GM23338 (cell line): ENCODE measurements at regions not wholly inside any gene's neighbourhood (a gene's known extent, or its start where the extent isn't known, plus 50 kb on each side); places are given as distances from the start of the nearest gene placed in this dataset.

Experiments used
- CTCF ChIP-seq, 2 experiments: fragments of 200-600 bp in 1 of 2; sonication (generic) in 1 of 2; conservative IDR thresholded peaks; 2 replicates each; pipeline versions ENCODE4 v1.5.1 to v1.6.1; 2016 to 2017; ENCODE audit warnings: antibody characterized with exemption in 2 of 2, low read depth in 2 of 2, mild to moderate bottlenecking in 2 of 2, moderate library complexity in 1 of 2
- ETS1 ChIP-seq: IDR thresholded peaks from 2 replicates; pipeline ENCODE4 v1.6.1; 2016; ENCODE audit warnings: antibody characterized with exemption
- EZH2 ChIP-seq: fragments of 200-600 bp; sonication (generic); IDR thresholded peaks from one replicate; pipeline ENCODE4 v1.8.0; 2017; ENCODE audit warnings: antibody characterized with exemption, mild to moderate bottlenecking, low read depth; ENCODE audit not compliant: unreplicated experiment
- EZH2phosphoT487 ChIP-seq: fragments of 200-600 bp; sonication (generic); IDR thresholded peaks from one replicate; pipeline ENCODE4 v1.8.1; 2018; ENCODE audit warnings: antibody characterized with exemption; ENCODE audit not compliant: unreplicated experiment
- POLR2AphosphoS5 ChIP-seq: IDR thresholded peaks from 2 replicates; pipeline ENCODE4 v1.6.1; 2016; ENCODE audit warnings: antibody characterized with exemption, low read depth
- REST ChIP-seq: IDR thresholded peaks from one replicate; pipeline ENCODE4 v1.6.1; 2018; ENCODE audit warnings: antibody characterized with exemption; ENCODE audit not compliant: unreplicated experiment
- ZNF114 ChIP-seq: fragments of 250-450 bp; sonication (Bioruptor Pico); IDR thresholded peaks from 2 replicates; pipeline ENCODE4 v1.5.0; 2020; ENCODE audit warnings: mild to moderate bottlenecking, moderate library complexity

- no peak for TF ChIP-seq EZH2
- no peak for TF ChIP-seq CTCF (conservative IDR thresholded peaks at IDR 0.05; ENCODE audit: low read depth in 2 of 2)
- TF ChIP-seq POLR2AphosphoS5 = no peak
- TF ChIP-seq ZNF114 (CRISPR knock-in tag) = no peak
- TF ChIP-seq ETS1 = no peak
- no peak for TF ChIP-seq EZH2phosphoT487
- TF ChIP-seq REST = no peak
These were observed 128.7 kb upstream of the DEPDC1 start for GRCh38 chr1:68625624-68626023.
